GM12878 (cell line): ENCODE measurements at regions not wholly inside any gene's neighbourhood (a gene's known extent, or its start where the extent isn't known, plus 50 kb on each side); places are given as distances from the start of the nearest gene placed in this dataset.

Source experiments
- ASH2L ChIP-seq: fragments of 300-600, 200-600 bp; sonication (generic); IDR thresholded peaks from 2 replicates; pipeline ENCODE4 v1.6.1; 2017; ENCODE audit warnings: low read depth, mild to moderate bottlenecking, borderline replicate concordance
- BCL11A ChIP-seq: IDR thresholded peaks from 2 replicates; pipeline ENCODE4 v1.6.1; 2011; ENCODE audit warnings: low read depth, low read length
- EZH2 ChIP-seq: IDR thresholded peaks from 2 replicates; pipeline ENCODE4 v1.6.1; 2012; ENCODE audit warnings: low read depth, mild to moderate bottlenecking, control low read depth, inconsistent platforms, low read length, borderline replicate concordance; ENCODE audit not compliant: control insufficient read depth
- FOXK2 ChIP-seq: fragments of 450-650 bp; IDR thresholded peaks from 2 replicates; pipeline ENCODE4 v1.6.1; 2017; ENCODE audit warnings: mild to moderate bottlenecking, moderate library complexity
- NR2F1 ChIP-seq: fragments of 450-650 bp; conservative IDR thresholded peaks from 2 replicates; pipeline ENCODE4 v1.6.1; 2017; ENCODE audit warnings: mild to moderate bottlenecking
- POLR2A ChIP-seq: IDR thresholded peaks from 2 replicates; pipeline ENCODE4 v1.6.1; 2011; ENCODE audit warnings: low read depth, mild to moderate bottlenecking, low read length
- POU2F2 ChIP-seq: IDR thresholded peaks from 3 replicates; pipeline ENCODE4 v1.6.1; 2011; ENCODE audit warnings: low read depth, mild to moderate bottlenecking, low read length, borderline replicate concordance
- SMARCA5 ChIP-seq: fragments of 450-650 bp; IDR thresholded peaks from 2 replicates; pipeline ENCODE4 v1.6.1; 2017; ENCODE audit warnings: mild to moderate bottlenecking
- SUZ12 ChIP-seq: fragments of 200-600 bp; sonication (generic); IDR thresholded peaks from one replicate; pipeline ENCODE4 v1.6.1; 2018; ENCODE audit warnings: antibody characterized with exemption, mild to moderate bottlenecking; ENCODE audit not compliant: unreplicated experiment
- ZNF207 ChIP-seq: fragments of 450-650 bp; IDR thresholded peaks from 2 replicates; pipeline ENCODE4 v1.6.1; 2014; ENCODE audit warnings: antibody characterized with exemption, mild to moderate bottlenecking, borderline replicate concordance
- ZNF274 ChIP-seq: IDR thresholded peaks from one replicate; pipeline ENCODE4 v1.8.0; 2011; ENCODE audit not compliant: insufficient read length, insufficient read depth
- TF ChIP-seq, protein P1 (sequence below): IDR thresholded peaks from 2 replicates; pipeline ENCODE4 v1.6.1; 2012; ENCODE audit warnings: low read length, inconsistent platforms
- TF ChIP-seq, protein P2 (sequence below): fragments of 450-650 bp; IDR thresholded peaks from 2 replicates; pipeline ENCODE4 v1.6.1; 2017; ENCODE audit warnings: mild to moderate bottlenecking
- TF ChIP-seq, protein P3 (sequence below): IDR thresholded peaks from 2 replicates; pipeline ENCODE4 v1.6.1; 2012; ENCODE audit warnings: mild to moderate bottlenecking, low read depth, low read length
- TF ChIP-seq, protein P4 (sequence below), 3 experiments: IDR thresholded peaks in 2 of 3; conservative IDR thresholded peaks in 1 of 3; 2 replicates each; pipeline ENCODE4 v1.5.1; 2011; ENCODE audit warnings: low read depth in 3 of 3, low read length in 3 of 3, mild to moderate bottlenecking in 3 of 3, control low read depth in 2 of 3, moderate library complexity in 2 of 3, inconsistent platforms in 1 of 3, mixed read lengths in 1 of 3; ENCODE audit not compliant: control insufficient read depth in 2 of 3, insufficient read depth in 1 of 3; ENCODE audit errors: extremely low read depth in 1 of 3

DNA sequence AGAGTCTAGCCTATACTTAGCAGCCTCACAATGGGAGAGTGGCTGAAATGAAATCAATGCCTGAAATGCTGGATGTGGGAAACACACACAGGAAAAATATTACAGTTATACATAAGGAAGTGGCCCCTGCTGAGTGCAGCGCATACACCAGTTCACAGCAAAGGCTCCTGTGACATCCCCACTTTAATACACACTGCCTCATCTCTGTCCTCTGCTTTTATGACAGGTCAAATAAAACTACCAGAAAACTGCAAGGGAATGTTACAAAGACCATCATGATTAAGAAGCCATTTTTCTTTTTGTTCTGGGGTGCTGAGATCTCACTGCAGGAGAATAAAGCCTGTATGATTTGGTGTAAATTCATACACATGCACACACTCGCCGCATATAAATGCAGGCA is 214.3 kb downstream of the ARRDC4 start (continued):
- TF ChIP-seq, protein P1, sequence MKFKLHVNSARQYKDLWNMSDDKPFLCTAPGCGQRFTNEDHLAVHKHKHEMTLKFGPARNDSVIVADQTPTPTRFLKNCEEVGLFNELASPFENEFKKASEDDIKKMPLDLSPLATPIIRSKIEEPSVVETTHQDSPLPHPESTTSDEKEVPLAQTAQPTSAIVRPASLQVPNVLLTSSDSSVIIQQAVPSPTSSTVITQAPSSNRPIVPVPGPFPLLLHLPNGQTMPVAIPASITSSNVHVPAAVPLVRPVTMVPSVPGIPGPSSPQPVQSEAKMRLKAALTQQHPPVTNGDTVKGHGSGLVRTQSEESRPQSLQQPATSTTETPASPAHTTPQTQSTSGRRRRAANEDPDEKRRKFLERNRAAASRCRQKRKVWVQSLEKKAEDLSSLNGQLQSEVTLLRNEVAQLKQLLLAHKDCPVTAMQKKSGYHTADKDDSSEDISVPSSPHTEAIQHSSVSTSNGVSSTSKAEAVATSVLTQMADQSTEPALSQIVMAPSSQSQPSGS, result no peak
- TF ChIP-seq EZH2 (no peak), POLR2A (no peak), POU2F2 (no peak), ASH2L (no peak), SMARCA5 (no peak), ZNF207 (no peak), NR2F1 (no peak), BCL11A (no peak), ZNF274 (no peak), SUZ12 (no peak), FOXK2 (no peak)
- TF ChIP-seq, protein P2, sequence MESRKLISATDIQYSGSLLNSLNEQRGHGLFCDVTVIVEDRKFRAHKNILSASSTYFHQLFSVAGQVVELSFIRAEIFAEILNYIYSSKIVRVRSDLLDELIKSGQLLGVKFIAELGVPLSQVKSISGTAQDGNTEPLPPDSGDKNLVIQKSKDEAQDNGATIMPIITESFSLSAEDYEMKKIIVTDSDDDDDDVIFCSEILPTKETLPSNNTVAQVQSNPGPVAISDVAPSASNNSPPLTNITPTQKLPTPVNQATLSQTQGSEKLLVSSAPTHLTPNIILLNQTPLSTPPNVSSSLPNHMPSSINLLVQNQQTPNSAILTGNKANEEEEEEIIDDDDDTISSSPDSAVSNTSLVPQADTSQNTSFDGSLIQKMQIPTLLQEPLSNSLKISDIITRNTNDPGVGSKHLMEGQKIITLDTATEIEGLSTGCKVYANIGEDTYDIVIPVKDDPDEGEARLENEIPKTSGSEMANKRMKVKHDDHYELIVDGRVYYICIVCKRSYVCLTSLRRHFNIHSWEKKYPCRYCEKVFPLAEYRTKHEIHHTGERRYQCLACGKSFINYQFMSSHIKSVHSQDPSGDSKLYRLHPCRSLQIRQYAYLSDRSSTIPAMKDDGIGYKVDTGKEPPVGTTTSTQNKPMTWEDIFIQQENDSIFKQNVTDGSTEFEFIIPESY, result no peak
- TF ChIP-seq, protein P3, sequence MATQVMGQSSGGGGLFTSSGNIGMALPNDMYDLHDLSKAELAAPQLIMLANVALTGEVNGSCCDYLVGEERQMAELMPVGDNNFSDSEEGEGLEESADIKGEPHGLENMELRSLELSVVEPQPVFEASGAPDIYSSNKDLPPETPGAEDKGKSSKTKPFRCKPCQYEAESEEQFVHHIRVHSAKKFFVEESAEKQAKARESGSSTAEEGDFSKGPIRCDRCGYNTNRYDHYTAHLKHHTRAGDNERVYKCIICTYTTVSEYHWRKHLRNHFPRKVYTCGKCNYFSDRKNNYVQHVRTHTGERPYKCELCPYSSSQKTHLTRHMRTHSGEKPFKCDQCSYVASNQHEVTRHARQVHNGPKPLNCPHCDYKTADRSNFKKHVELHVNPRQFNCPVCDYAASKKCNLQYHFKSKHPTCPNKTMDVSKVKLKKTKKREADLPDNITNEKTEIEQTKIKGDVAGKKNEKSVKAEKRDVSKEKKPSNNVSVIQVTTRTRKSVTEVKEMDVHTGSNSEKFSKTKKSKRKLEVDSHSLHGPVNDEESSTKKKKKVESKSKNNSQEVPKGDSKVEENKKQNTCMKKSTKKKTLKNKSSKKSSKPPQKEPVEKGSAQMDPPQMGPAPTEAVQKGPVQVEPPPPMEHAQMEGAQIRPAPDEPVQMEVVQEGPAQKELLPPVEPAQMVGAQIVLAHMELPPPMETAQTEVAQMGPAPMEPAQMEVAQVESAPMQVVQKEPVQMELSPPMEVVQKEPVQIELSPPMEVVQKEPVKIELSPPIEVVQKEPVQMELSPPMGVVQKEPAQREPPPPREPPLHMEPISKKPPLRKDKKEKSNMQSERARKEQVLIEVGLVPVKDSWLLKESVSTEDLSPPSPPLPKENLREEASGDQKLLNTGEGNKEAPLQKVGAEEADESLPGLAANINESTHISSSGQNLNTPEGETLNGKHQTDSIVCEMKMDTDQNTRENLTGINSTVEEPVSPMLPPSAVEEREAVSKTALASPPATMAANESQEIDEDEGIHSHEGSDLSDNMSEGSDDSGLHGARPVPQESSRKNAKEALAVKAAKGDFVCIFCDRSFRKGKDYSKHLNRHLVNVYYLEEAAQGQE, result no peak
- TF ChIP-seq, protein P4, sequence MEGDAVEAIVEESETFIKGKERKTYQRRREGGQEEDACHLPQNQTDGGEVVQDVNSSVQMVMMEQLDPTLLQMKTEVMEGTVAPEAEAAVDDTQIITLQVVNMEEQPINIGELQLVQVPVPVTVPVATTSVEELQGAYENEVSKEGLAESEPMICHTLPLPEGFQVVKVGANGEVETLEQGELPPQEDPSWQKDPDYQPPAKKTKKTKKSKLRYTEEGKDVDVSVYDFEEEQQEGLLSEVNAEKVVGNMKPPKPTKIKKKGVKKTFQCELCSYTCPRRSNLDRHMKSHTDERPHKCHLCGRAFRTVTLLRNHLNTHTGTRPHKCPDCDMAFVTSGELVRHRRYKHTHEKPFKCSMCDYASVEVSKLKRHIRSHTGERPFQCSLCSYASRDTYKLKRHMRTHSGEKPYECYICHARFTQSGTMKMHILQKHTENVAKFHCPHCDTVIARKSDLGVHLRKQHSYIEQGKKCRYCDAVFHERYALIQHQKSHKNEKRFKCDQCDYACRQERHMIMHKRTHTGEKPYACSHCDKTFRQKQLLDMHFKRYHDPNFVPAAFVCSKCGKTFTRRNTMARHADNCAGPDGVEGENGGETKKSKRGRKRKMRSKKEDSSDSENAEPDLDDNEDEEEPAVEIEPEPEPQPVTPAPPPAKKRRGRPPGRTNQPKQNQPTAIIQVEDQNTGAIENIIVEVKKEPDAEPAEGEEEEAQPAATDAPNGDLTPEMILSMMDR (IDR thresholded peaks at IDR 0.05 in 2 of 3, conservative IDR thresholded peaks at IDR 0.05 in 1 of 3; ENCODE audit: control insufficient read depth in 2 of 3, extremely low read depth in 1 of 3, insufficient read depth in 1 of 3, low read depth in 3 of 3, low read length in 3 of 3), result no peak
